ENCODE measurements at regions not wholly inside any gene's neighbourhood (a gene's known extent, or its start where the extent isn't known, plus 50 kb on each side); places are given as distances from the start of the nearest gene placed in this dataset.

GRCh38 chr6:82751718-82752117 lies 313.9 kb downstream of the UBE3D start (continued):
- TF ChIP-seq REST (IDR thresholded peaks at IDR 0.05; ENCODE audit: low read depth) (no peak), EZH2 (IDR thresholded peaks at IDR 0.05) (no peak), TCF7L2 (IDR thresholded peaks at IDR 0.05; ENCODE audit: borderline replicate concordance, extremely low read depth, insufficient read depth, insufficient read length) (no peak), ZBTB33 (IDR thresholded peaks at IDR 0.05; ENCODE audit: extremely low read depth, insufficient replicate concordance, low read length) (no peak), EGR1 (IDR thresholded peaks at IDR 0.05; ENCODE audit: low read depth) (no peak), EZH2phosphoT487 (IDR thresholded peaks at IDR 0.05; ENCODE audit: borderline replicate concordance) (no peak), ZNF274 (IDR thresholded peaks at IDR 0.05; ENCODE audit: low read depth, low read length) (no peak), ELF1 (IDR thresholded peaks at IDR 0.05; ENCODE audit: borderline replicate concordance, low read depth) (no peak)
